GM18858 (cell line): ENCODE measurements at regions not wholly inside any gene's neighbourhood (a gene's known extent, or its start where the extent isn't known, plus 50 kb on each side); places are given as distances from the start of the nearest gene placed in this dataset.

Experiments used
- ATAC-seq: cut with Tn5 transposase; IDR thresholded peaks from one replicate; pipeline ENCODE4 v1.9.1; 2021; ENCODE audit not compliant: unreplicated experiment

DNA sequence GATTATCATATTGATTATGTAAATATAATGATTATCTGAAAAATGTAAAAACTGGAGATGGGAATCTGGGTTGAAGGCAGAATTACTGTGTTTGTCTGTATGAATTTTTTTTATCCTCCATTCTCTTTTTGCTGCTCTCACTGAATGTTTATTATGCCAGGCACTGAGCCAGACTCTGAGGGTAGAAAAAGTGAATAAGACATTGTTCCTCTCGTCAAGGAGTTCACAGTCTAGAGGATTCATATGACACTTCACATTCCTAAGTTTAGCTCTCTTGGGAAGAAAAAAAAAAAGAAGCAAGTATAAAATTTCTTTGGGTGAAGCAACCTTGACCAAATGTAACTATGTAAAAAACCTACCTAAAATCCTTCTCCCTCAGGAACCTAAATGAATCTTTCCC, 120.9 kb upstream of the LMO3 start:
- no peak for ATAC-seq

DNA sequence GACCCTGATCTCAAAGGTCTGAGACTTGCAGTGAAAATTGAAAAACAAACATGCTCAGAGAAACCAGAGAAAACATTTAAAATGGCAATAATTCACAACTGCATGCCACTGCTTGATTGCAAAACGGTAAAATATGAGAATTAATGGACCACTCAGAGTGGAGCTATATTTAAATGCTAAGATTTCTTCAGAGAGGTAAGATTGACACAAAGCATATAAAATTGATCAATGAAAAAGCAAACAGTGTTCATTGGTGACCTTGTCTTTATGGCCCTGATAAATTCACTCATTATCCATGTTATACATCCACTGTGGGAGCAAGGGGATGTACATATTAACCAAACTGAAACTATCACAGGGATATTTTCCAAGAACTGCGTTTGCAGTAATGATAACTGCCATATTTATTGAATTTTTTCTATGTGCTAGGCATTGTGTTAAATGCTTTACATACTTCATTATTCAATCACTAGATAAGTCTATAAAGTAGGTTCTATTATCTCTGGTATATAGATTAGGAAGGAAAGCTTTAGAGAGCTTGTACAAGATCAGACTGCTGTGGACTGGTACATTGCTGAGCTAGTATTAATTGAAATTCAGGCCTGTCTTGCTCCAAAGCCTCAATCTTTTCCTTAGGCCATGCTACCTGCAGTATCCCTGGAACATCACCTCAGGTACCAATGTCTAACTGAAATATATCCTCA, 113.9 kb upstream of the LMO3 start:
- no peak for ATAC-seq

DNA sequence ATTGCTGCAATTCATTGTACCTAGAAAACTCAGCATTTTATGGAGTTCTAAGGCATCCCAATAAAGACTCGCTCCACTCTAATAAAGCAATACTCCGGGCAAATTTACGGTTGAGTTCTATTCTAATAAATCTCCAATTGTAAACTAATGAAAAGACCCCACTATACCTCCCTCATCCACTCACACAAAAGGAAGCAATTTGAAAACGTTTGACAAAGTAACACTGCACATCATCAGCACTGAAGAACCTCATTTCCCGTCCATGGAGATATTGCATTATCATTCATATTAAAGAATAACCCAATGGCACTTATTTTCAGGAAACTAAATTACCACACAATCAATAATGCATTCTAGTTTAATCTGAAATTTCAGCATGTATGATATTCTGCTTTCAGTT, 111.0 kb upstream of the LMO3 start:
- no peak for ATAC-seq

DNA sequence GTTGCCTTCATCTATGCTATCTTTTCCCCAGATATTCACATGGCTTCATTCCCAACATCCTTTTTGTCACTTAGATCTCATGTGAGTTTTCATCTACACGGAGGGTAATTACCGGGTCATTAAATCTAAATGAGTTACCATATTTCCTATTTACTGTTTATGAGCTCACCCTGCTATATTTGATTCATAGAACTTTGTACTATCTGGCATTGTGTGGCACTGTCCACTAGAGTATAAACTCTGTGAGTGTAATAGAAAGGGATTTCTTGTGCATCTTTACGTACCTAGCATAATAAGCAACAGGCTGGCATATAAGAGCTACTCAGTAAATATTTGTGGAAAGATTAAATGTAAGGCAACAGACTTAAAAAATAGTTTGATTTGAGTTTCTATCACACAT, 86.1 kb upstream of the LMO3 start:
- no peak for ATAC-seq

DNA sequence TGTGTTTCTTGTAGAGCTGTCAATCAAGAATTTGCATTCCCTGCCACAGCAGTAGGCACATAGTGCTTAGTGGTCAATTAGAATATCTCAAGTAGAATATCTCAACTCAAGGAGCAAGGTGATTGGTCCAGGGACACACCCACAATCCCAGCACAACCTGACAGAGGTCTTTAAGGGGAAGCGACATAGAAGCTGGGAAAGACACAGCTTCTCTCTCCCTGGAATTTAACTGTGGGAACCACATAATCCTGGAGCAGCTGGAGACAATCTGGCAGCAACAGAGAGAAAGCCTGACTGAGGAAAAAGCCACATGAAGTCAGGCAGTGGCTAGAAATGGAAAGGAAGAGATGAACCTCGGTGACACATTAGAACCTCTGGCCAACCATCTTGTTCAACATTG, 85.7 kb upstream of the LMO3 start:
- no peak for ATAC-seq

DNA sequence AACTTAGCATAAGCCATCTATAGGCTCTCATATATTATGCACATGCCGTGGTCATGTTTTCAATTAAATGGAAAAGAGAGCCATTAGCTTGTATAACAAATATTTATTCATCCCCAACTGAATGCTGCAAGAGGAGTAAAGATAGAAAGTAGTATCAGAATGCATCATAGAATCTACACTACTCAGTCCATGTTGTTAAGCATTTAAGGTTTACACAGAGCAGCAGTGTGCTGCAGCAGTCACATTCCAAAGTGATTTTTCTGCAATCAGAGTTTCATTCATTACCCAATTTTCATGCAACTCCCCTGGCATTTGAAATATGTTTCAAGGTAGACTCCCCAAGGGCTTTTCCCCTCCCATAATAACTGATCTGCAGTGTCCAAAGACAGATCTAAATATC, 82.2 kb upstream of the LMO3 start:
- no peak for ATAC-seq

DNA sequence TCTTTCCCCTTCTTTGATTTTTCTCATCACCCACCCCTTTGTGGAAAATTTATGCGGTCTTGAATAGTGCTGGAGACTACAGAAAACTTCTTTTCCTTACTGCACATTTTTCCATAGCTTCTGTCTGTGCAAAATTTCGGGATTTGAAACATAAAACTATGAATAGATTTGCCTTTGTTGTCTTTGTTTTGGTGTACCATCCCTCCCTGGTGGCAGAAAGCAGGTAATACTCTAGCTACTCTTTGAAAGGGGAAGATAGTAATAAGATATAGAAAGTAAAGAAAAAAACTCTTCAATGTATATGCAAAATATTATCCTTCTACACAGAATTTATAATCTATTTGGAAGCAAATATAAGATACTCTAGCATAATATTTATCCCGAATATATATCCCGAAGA, 79.1 kb upstream of the LMO3 start:
- ATAC-seq, result no peak

DNA sequence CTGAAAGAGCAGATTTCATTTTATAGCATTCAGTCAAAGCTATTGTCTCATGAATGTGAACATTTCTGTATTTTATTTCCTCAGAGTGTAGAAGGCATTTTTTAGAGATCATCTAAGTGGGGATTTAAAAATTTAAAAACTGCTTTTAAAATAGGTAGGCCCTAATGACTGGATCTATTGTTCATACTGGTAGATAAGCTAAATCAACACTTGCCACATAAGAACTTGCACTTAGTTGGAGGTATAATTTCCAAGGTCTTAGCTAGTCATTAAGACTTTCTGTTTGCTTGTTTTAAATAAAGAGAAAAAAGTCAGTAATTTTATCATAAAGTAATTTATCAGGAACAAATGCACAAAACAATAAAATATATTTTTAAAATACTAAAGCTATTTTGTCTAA, 75.2 kb upstream of the LMO3 start:
- no peak for ATAC-seq

DNA sequence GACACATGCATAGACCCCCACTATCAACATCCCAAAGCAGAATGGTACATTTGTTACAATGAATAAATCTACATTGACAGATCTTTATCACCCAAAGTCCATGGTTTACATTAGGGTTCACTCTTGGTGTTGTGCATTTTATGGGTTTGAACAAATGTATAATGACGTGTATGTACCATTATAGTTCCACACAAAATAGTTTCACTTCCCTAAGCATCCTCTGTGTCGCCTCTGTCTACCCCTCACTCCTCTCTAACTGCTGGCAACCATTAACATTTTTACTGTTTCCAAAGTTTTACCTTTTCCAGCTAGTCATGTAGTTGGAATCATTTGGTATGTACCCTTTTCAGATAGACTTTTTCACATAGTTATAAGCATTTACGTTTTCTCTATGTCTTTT, 69.5 kb upstream of the LMO3 start:
- no peak for ATAC-seq

DNA sequence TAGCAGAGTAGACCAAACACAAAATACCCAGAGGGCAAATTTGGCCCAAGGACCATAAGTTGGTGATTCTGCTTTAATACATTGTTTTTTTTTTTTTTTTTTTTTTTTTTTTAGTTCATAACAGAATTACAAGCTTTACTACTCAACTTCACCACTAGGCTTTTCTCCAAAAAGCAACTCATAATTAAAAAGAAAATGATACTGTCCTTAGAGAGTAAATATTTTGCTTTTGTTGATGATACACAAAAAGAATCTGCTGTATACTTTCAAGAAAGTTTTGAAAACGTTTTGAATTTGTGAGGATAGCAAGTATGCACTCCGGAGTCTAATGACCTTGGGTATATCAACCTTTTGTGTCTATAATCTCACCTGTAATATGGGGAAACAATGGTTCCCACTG, 68.9 kb upstream of the LMO3 start:
- ATAC-seq, result no peak

DNA sequence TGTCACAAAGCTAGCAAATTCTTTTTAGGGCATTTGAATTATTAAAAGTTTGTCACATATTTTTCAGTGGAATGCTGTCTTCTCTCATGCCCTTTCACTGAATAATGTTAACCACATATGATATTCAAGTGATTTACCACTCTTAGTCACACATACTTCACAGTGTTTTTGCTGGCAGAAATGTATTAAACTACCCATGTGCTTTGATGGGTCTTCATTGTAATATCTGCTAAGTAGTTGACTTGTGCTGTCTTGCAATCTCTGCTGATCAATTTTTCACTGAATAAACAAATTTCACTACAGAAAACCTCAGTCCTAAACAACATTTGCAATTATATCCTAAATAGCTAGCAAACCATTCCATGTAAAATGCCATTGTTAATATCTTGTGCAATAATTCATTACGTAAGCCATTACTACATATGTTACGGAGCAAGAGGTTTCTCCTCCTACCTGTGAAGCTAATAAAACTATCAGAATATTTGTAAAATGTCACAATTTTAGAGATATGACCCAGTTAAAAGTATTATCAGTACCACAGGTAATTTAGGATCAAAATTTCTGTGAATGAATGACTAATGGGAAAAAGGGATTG, 64.6 kb upstream of the LMO3 start:
- no peak for ATAC-seq

DNA sequence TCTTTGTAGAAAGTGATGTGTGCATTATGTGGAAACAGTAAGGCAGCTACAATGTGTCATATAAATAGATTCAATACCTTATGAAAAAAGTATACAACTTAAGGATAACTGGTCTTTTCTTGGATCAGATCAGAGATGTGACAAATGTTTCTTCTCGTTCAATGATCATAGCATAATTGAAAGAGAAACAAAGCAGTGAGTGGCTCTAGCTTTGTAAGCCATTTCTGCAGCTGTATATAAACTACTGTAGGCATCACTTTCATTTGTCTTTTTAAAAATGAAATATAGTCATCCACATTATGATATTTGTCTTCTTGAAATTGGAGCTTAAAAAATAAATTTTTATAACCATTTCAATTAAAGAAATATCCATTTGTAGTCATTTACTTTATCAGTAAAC, 63.8 kb upstream of the LMO3 start:
- no peak for ATAC-seq

DNA sequence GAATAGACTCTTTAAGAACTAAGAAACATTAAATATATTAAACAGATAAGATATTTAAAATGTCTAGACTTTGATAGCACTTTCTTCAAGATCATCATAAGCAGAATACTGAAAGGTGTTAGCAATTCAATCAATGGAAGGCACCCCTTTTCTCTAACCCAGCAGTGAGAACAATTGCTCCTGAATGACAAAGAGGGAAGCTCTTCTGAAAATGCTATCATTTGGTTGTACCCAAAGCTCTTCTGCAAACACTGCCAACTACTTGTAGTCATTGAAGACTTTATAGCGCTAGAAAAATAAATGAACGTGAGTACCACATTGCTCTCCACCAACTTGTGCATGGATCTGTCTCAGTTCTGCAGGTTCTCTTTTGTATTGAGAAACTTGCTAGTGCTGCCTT, 62.2 kb upstream of the LMO3 start:
- no peak for ATAC-seq

DNA sequence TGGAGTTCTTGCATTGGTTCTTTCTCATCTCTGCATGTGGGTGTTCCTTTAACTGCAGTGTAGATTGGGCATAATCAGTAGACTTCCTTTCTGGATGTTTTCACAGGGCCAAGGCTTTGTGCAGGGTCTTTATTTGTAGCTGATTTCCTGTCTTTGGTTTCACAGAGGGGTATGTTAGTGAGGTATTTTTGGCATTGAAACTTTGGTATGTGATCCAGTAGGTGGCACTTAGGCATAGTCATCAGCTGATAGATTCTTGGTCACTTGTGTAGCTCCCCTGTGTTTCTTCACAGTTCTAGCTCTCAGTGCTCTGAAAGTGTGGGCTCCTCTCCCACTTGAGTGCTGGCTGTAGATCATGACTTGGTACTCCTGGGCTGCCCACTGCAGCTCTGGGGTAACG, 52.7 kb upstream of the LMO3 start:
- ATAC-seq, result no peak
